A549 (cell line): ENCODE measurements at regions not wholly inside any gene's neighbourhood (a gene's known extent, or its start where the extent isn't known, plus 50 kb on each side); places are given as distances from the start of the nearest gene placed in this dataset.

Source experiments
- ATAC-seq, 2 experiments: fragments of 200-7000 bp in 1 of 2; fragments of >200 bp in 1 of 2; cut with Nextera tagmentation in 1 of 2; cut with Tn5 transposase in 1 of 2; 3 replicates each; pipeline versions ENCODE4 v1.8.0 to v1.9.1; 2018 to 2020; ENCODE audit warnings: mild to moderate bottlenecking in 1 of 2, moderate library complexity in 1 of 2
- CTCF ChIA-PET: fragments of 300-600 bp; sonication (Branson Sonifier 250); formaldehyde crosslinking; extraction: SDS; loops from one replicate; lab custom pipeline; 2021; ENCODE audit warnings: antibody characterized with exemption, inconsistent platforms; lab: Yijun Ruan, JAX
- POLR2A ChIA-PET: fragments of 350-600 bp; formaldehyde crosslinking; extraction: SDS; loops from one replicate; lab custom pipeline; 2021; ENCODE audit warnings: antibody characterized with exemption, inconsistent platforms; lab: Yijun Ruan, JAX
- DNase-seq, 2 experiments: peaks; one replicate each; pipeline versions ENCODE4 v3.0.0 to v3.0.0-alpha.2; 2011 to 2016; ENCODE audit warnings: low read depth in 1 of 2, low spot score in 1 of 2
- FAIRE-seq: peaks from 2 replicates; lab custom pipeline; 2011; peaks lifted over from hg19 to GRCh38; lab: Jason Lieb, UNC
- H3K27ac ChIP-seq, 2 experiments: fragments of >200 bp; sonication (Bioruptor Twin); formaldehyde crosslinking; 3 replicates each; pipeline ENCODE4 v1.5.1; 2016 to 2017
- H3K4me1 ChIP-seq: fragments of >200 bp; sonication (Bioruptor Twin); formaldehyde crosslinking; 3 replicates; pipeline ENCODE4 v1.6.1; 2016
- H3K4me2 ChIP-seq: fragments of >200 bp; sonication (Bioruptor Twin); formaldehyde crosslinking; 3 replicates; pipeline ENCODE4 v1.6.1; 2016
- H3K4me3 ChIP-seq: fragments of >200 bp; sonication (Bioruptor Twin); formaldehyde crosslinking; 3 replicates; pipeline ENCODE4 v1.5.1; 2016
- H3K9me3 ChIP-seq: fragments of >200 bp; sonication (Bioruptor Twin); formaldehyde crosslinking; 3 replicates; pipeline ENCODE4 v1.6.1; 2016
- BHLHE40 ChIP-seq: IDR thresholded peaks from 2 replicates; pipeline ENCODE4 v1.6.1; 2012; ENCODE audit warnings: low read depth, low read length, inconsistent platforms
- CEBPB ChIP-seq, 2 experiments: fragments of >200 bp in 1 of 2; sonication (Bioruptor Twin) in 1 of 2; formaldehyde crosslinking in 1 of 2; IDR thresholded peaks; 2 replicates each; pipeline ENCODE4 v1.6.1; 2012 to 2016
- GATA3 ChIP-seq: IDR thresholded peaks from 2 replicates; pipeline ENCODE4 v1.6.1; 2012; ENCODE audit warnings: borderline replicate concordance
- HES2 ChIP-seq: fragments of >200 bp; sonication (Bioruptor Twin); formaldehyde crosslinking; IDR thresholded peaks from 2 replicates; pipeline ENCODE4 v1.6.1; 2016
- HOXB5 ChIP-seq: fragments of 250-450 bp; sonication (Bioruptor Pico); IDR thresholded peaks from 2 replicates; pipeline ENCODE4 v1.5.0; 2020; ENCODE audit warnings: mild to moderate bottlenecking, moderate library complexity
- JUNB ChIP-seq: fragments of >200 bp; sonication (Bioruptor Twin); formaldehyde crosslinking; IDR thresholded peaks from 2 replicates; pipeline ENCODE4 v1.6.1; 2016
- MYC ChIP-seq: IDR thresholded peaks from 2 replicates; pipeline ENCODE4 v1.6.1; 2012; ENCODE audit warnings: mild to moderate bottlenecking, inconsistent platforms, low read length, improper control_type of control experiment, borderline replicate concordance
- NPAS2 ChIP-seq: fragments of 250-450 bp; sonication (Bioruptor Pico); IDR thresholded peaks from 2 replicates; pipeline ENCODE4 v1.8.0; 2022; ENCODE audit warnings: mild to moderate bottlenecking, moderate library complexity, borderline replicate concordance
- NR3C1 ChIP-seq: fragments of >200 bp; sonication (Bioruptor Twin); formaldehyde crosslinking; IDR thresholded peaks from 3 replicates; pipeline ENCODE4 v1.6.1; 2017
- RAD21 ChIP-seq, 2 experiments: fragments of >200 bp in 1 of 2; sonication (Bioruptor Twin) in 1 of 2; formaldehyde crosslinking in 1 of 2; IDR thresholded peaks in 1 of 2; conservative IDR thresholded peaks in 1 of 2; 2 replicates in 1 of 2; 3 replicates in 1 of 2; pipeline ENCODE4 v1.6.1; 2012 to 2018; ENCODE audit warnings: inconsistent platforms in 1 of 2
- TFCP2L1 ChIP-seq: fragments of 250-450 bp; sonication (Bioruptor Pico); IDR thresholded peaks from 2 replicates; pipeline ENCODE4 v1.5.0; 2021; ENCODE audit warnings: mild to moderate bottlenecking
- TP53 ChIP-seq: fragments of 250-450 bp; sonication (Bioruptor Pico); IDR thresholded peaks from 2 replicates; pipeline ENCODE4 v1.5.0; 2021; ENCODE audit warnings: mild to moderate bottlenecking, moderate library complexity
- ZC3H11A ChIP-seq: fragments of 450-650 bp; IDR thresholded peaks from 2 replicates; pipeline ENCODE4 v1.6.1; 2014; ENCODE audit warnings: antibody characterized with exemption, mild to moderate bottlenecking
- ZNF302 ChIP-seq: fragments of 250-450 bp; sonication (Bioruptor Pico); IDR thresholded peaks from 2 replicates; pipeline ENCODE4 v1.9.0; 2021; ENCODE audit warnings: inconsistent platforms, mild to moderate bottlenecking, moderate library complexity
- ZSCAN20 ChIP-seq: fragments of 250-450 bp; sonication (Bioruptor Pico); IDR thresholded peaks from 2 replicates; pipeline ENCODE4 v1.8.0; 2022; ENCODE audit warnings: mild to moderate bottlenecking, moderate library complexity
- WGBS: methylation state at CpG from one replicate; pipeline ENCODE4 v1.1.6; 2017; ENCODE audit errors: missing lambda C conversion rate; 5-methylcytosine and 5-hydroxymethylcytosine counted together
- TF ChIP-seq, protein P1 (sequence below): fragments of 150-350 bp; IDR thresholded peaks from 2 replicates; pipeline ENCODE4 v1.6.1; 2014; ENCODE audit warnings: low read depth, mild to moderate bottlenecking, low read length
- TF ChIP-seq, protein P2 (sequence below): fragments of 250-450 bp; sonication (Bioruptor Pico); IDR thresholded peaks from 2 replicates; pipeline ENCODE4 v1.5.0; 2021; ENCODE audit warnings: mild to moderate bottlenecking, moderate library complexity, borderline replicate concordance
- TF ChIP-seq, protein P3 (sequence below): fragments of 450-650 bp; IDR thresholded peaks from 2 replicates; pipeline ENCODE4 v1.6.1; 2014; ENCODE audit warnings: antibody characterized with exemption

DNA sequence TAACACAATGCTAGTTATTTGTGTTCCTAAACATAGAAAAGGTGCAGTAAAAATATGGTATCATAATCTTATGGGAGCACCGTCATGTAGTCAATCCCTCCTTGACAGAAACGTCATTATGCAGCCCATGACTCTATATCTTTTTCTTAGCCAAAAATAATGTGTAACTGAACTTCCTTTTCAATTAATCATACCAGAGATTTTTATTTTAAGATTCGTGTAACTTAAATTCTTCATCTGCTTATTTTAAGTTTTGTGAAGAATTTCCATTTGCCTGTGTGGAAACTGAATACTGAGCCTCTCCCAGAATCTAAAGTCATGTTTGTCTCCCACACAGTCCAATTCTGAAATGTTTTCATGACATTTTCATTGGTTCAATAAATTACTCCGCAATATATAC is 699.1 kb downstream of the KCNA4 start (continued):
- TF ChIP-seq, protein P1, sequence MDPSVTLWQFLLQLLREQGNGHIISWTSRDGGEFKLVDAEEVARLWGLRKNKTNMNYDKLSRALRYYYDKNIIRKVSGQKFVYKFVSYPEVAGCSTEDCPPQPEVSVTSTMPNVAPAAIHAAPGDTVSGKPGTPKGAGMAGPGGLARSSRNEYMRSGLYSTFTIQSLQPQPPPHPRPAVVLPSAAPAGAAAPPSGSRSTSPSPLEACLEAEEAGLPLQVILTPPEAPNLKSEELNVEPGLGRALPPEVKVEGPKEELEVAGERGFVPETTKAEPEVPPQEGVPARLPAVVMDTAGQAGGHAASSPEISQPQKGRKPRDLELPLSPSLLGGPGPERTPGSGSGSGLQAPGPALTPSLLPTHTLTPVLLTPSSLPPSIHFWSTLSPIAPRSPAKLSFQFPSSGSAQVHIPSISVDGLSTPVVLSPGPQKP, result no peak
- TF ChIP-seq, all 56 proteins: peak for 0

- H3K4me3 ChIP-seq, result no peak overlapping the region
- no peak overlapping the region for H3K27ac ChIP-seq
- no peaks in the 10 kb centered on the region for H3K9me3 ChIP-seq
- ChIA-PET CTCF (interaction anchor here (1.3 kb wide), 1 partner anchor 13 kb away, joined by 4 read pairs; no protein-coding TSS in a partner anchor), POLR2A (no interaction called here)
- H3K4me2 ChIP-seq, result no peak overlapping the region
- FAIRE-seq (no peak), DNase-seq (no peak), ATAC-seq (no peak)
- peaks cover 18% of the 10 kb centered on the region; the same call in 2 of the 3 replicates for H3K4me1 ChIP-seq
- TF ChIP-seq MYC, result no peak
- TF ChIP-seq, protein P2, sequence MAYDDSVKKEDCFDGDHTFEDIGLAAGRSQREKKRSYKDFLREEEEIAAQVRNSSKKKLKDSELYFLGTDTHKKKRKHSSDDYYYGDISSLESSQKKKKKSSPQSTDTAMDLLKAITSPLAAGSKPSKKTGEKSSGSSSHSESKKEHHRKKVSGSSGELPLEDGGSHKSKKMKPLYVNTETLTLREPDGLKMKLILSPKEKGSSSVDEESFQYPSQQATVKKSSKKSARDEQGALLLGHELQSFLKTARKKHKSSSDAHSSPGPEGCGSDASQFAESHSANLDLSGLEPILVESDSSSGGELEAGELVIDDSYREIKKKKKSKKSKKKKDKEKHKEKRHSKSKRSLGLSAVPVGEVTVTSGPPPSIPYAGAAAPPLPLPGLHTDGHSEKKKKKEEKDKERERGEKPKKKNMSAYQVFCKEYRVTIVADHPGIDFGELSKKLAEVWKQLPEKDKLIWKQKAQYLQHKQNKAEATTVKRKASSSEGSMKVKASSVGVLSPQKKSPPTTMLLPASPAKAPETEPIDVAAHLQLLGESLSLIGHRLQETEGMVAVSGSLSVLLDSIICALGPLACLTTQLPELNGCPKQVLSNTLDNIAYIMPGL (CRISPR knock-in tag), result no peak
- TF ChIP-seq GATA3, result no peak
- no peak for TF ChIP-seq RAD21 (conservative IDR thresholded peaks at IDR 0.05 in 1 of 2, IDR thresholded peaks at IDR 0.05 in 1 of 2)
- TF ChIP-seq, protein P1, result no peak
Observed at GRCh38 chr11:29315275-29315674, 701.6 kb downstream of the KCNA4 start.

GRCh38 chr11:29314211-29314610 is 702.6 kb downstream of the KCNA4 start:
- no peak for ATAC-seq
- TF ChIP-seq, protein P2 (CRISPR knock-in tag), result no peak
- no peak for TF ChIP-seq BHLHE40
- TF ChIP-seq ZSCAN20, result no peak
- no peak for TF ChIP-seq NPAS2 (CRISPR knock-in tag)
- no peak for TF ChIP-seq JUNB
- TF ChIP-seq, protein P1, result no peak
- no peak for TF ChIP-seq HES2
- no peak for DNase-seq
- ChIA-PET POLR2A (no interaction called here), CTCF (interaction anchor here (1.5 kb wide), 1 partner anchor 14 kb away, joined by 4 read pairs; no protein-coding TSS in a partner anchor)
- no peak for FAIRE-seq
- Histone ChIP-seq H3K4me1 (peaks cover 18% of the 10 kb centered on the region; the same call in 2 of the 3 replicates), H3K27ac (no peak overlapping the region), H3K4me3 (no peak overlapping the region), H3K4me2 (no peak overlapping the region), H3K9me3 (no peaks in the 10 kb centered on the region)
- 88% methylated on average over 1 of the region's 1 CpG for WGBS

GRCh38 chr11:29312812-29313211 is 704.0 kb downstream of the KCNA4 start:
- DNase-seq (no peak), ATAC-seq (no peak), FAIRE-seq (no peak)
- no peaks in the 10 kb centered on the region for H3K9me3 ChIP-seq
- no peak overlapping the region for H3K27ac ChIP-seq
- H3K4me3 ChIP-seq, result no peak overlapping the region
- POLR2A ChIA-PET, result no interaction called here
- H3K4me2 ChIP-seq, result no peak overlapping the region
- CTCF ChIA-PET, result interaction anchor here (1.5 kb wide), 1 partner anchor 16 kb away, joined by 4 read pairs; no protein-coding TSS in a partner anchor
- TF ChIP-seq, protein P3, sequence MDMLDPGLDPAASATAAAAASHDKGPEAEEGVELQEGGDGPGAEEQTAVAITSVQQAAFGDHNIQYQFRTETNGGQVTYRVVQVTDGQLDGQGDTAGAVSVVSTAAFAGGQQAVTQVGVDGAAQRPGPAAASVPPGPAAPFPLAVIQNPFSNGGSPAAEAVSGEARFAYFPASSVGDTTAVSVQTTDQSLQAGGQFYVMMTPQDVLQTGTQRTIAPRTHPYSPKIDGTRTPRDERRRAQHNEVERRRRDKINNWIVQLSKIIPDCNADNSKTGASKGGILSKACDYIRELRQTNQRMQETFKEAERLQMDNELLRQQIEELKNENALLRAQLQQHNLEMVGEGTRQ, result no peak
- TF ChIP-seq ZNF302 (CRISPR knock-in tag) (no peak), HOXB5 (CRISPR knock-in tag) (no peak), NR3C1 (no peak), ZC3H11A (no peak), CEBPB (IDR thresholded peaks at IDR 0.05) (no peak), TP53 (no peak), TFCP2L1 (CRISPR knock-in tag) (no peak)
- H3K4me1 ChIP-seq, result peaks cover 9% of the 10 kb centered on the region; the same call in 2 of the 3 replicates
